ENCODE measurements at regions not wholly inside any gene's neighbourhood (a gene's known extent, or its start where the extent isn't known, plus 50 kb on each side); places are given as distances from the start of the nearest gene placed in this dataset.

- no peak overlapping the region for H2AFZ ChIP-seq (ENCODE audit: low read length)
- H3K4me2 ChIP-seq (ENCODE audit: low read depth, low read length, poor library complexity, severe bottlenecking) = no peak overlapping the region
- no peak overlapping the region for H3K4me3 ChIP-seq (ENCODE audit: low read length, poor library complexity, severe bottlenecking)
- no peaks in the 10 kb centered on the region for H3K9me2 ChIP-seq (replicated peaks; ENCODE audit: low read depth, low read length)
- no peaks in the 10 kb centered on the region for H3K36me3 ChIP-seq (ENCODE audit: insufficient read depth, low read length)
- TF ChIP-seq, protein P1, sequence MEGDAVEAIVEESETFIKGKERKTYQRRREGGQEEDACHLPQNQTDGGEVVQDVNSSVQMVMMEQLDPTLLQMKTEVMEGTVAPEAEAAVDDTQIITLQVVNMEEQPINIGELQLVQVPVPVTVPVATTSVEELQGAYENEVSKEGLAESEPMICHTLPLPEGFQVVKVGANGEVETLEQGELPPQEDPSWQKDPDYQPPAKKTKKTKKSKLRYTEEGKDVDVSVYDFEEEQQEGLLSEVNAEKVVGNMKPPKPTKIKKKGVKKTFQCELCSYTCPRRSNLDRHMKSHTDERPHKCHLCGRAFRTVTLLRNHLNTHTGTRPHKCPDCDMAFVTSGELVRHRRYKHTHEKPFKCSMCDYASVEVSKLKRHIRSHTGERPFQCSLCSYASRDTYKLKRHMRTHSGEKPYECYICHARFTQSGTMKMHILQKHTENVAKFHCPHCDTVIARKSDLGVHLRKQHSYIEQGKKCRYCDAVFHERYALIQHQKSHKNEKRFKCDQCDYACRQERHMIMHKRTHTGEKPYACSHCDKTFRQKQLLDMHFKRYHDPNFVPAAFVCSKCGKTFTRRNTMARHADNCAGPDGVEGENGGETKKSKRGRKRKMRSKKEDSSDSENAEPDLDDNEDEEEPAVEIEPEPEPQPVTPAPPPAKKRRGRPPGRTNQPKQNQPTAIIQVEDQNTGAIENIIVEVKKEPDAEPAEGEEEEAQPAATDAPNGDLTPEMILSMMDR (conservative IDR thresholded peaks at IDR 0.05; ENCODE audit: low read length) = no peak
- TF ChIP-seq EZH2phosphoT487 (IDR thresholded peaks at IDR 0.05; ENCODE audit: borderline replicate concordance) = no peak
- no peaks in the 10 kb centered on the region for H3K4me1 ChIP-seq (ENCODE audit: insufficient read depth, low read length, poor library complexity, severe bottlenecking)
- no peaks in the 10 kb centered on the region for H4K20me1 ChIP-seq (ENCODE audit: insufficient read depth, low read length, poor library complexity, severe bottlenecking)
- H3K27me3 ChIP-seq (ENCODE audit: insufficient read depth, low read length, poor library complexity, severe bottlenecking) = no peaks in the 10 kb centered on the region
- no peaks in the 10 kb centered on the region for H3K9me3 ChIP-seq (ENCODE audit: insufficient read depth, low read depth, low read length)
- H3K79me2 ChIP-seq (ENCODE audit: insufficient read depth, low read length) = no peaks in the 10 kb centered on the region
- no peaks in the 10 kb centered on the region for H3F3A ChIP-seq (ENCODE audit: low read depth)
- H3K9ac ChIP-seq (ENCODE audit: low read depth, low read length, poor library complexity, severe bottlenecking) = no peak overlapping the region
Measured at GRCh38 chr9:29974197-29974596, 2400.9 kb upstream of the C9orf72 start.

GRCh38 chr9:29976981-29977380 is 2403.7 kb upstream of the C9orf72 start:
- no peak for TF ChIP-seq EZH2phosphoT487 (IDR thresholded peaks at IDR 0.05; ENCODE audit: borderline replicate concordance)
- TF ChIP-seq, protein P1 (conservative IDR thresholded peaks at IDR 0.05; ENCODE audit: low read length) = no peak
- Histone ChIP-seq H3K79me2 (ENCODE audit: insufficient read depth, low read length) (no peaks in the 10 kb centered on the region), H3K9me3 (ENCODE audit: insufficient read depth, low read depth, low read length) (no peaks in the 10 kb centered on the region), H3K36me3 (ENCODE audit: insufficient read depth, low read length) (no peaks in the 10 kb centered on the region), H3K9ac (ENCODE audit: low read depth, low read length, poor library complexity, severe bottlenecking) (no peak overlapping the region), H4K20me1 (ENCODE audit: insufficient read depth, low read length, poor library complexity, severe bottlenecking) (no peaks in the 10 kb centered on the region), H3K4me2 (ENCODE audit: low read depth, low read length, poor library complexity, severe bottlenecking) (no peak overlapping the region), H2AFZ (ENCODE audit: low read length) (no peak overlapping the region), H3F3A (ENCODE audit: low read depth) (no peaks in the 10 kb centered on the region), H3K4me3 (ENCODE audit: low read length, poor library complexity, severe bottlenecking) (no peak overlapping the region), H3K27me3 (ENCODE audit: insufficient read depth, low read length, poor library complexity, severe bottlenecking) (no peaks in the 10 kb centered on the region), H3K9me2 (replicated peaks; ENCODE audit: low read depth, low read length) (no peaks in the 10 kb centered on the region), H3K4me1 (ENCODE audit: insufficient read depth, low read length, poor library complexity, severe bottlenecking) (no peaks in the 10 kb centered on the region)

DNA sequence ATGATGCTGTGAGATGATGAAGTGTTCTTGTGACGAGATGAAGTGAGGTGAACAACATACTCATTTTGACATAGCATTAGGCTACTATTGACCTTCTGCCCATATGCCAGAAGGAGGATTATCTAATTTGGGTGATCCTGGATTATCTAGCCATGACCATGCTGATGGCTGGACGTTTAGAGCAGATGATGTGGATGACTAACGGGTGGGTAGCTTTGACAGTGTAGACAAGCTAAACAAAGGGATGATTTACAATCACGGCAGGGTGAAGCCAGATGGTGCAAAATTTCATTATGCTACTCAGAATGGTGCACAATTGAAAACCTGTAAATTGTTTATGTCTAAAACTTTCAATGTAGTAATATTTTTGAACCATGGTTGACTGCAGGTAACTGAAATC is 2403.4 kb upstream of the ACO1 start:
- no peaks in the 10 kb centered on the region for H3K9me3 ChIP-seq (ENCODE audit: insufficient read depth, low read depth, low read length)
- no peaks in the 10 kb centered on the region for H3K9me2 ChIP-seq (replicated peaks; ENCODE audit: low read depth, low read length)
- no peak overlapping the region for H2AFZ ChIP-seq (ENCODE audit: low read length)
- H3K4me3 ChIP-seq (ENCODE audit: low read length, poor library complexity, severe bottlenecking) = no peak overlapping the region
- TF ChIP-seq EZH2phosphoT487 (IDR thresholded peaks at IDR 0.05; ENCODE audit: borderline replicate concordance) = no peak
- TF ChIP-seq, protein P1 (conservative IDR thresholded peaks at IDR 0.05; ENCODE audit: low read length) = no peak
- no peaks in the 10 kb centered on the region for H3F3A ChIP-seq (ENCODE audit: low read depth)
- no peaks in the 10 kb centered on the region for H4K20me1 ChIP-seq (ENCODE audit: insufficient read depth, low read length, poor library complexity, severe bottlenecking)
- H3K36me3 ChIP-seq (ENCODE audit: insufficient read depth, low read length) = no peaks in the 10 kb centered on the region
- H3K27me3 ChIP-seq (ENCODE audit: insufficient read depth, low read length, poor library complexity, severe bottlenecking) = no peaks in the 10 kb centered on the region
- no peak overlapping the region for H3K9ac ChIP-seq (ENCODE audit: low read depth, low read length, poor library complexity, severe bottlenecking)
- no peaks in the 10 kb centered on the region for H3K4me1 ChIP-seq (ENCODE audit: insufficient read depth, low read length, poor library complexity, severe bottlenecking)
- H3K79me2 ChIP-seq (ENCODE audit: insufficient read depth, low read length) = no peaks in the 10 kb centered on the region
- no peak overlapping the region for H3K4me2 ChIP-seq (ENCODE audit: low read depth, low read length, poor library complexity, severe bottlenecking)

Data from Loucy (cell line).